KOPT-K1 (cell line): ENCODE measurements at regions not wholly inside any gene's neighbourhood (a gene's known extent, or its start where the extent isn't known, plus 50 kb on each side); places are given as distances from the start of the nearest gene placed in this dataset.
"Not testable (repeated sequence)": the region's sequence is repeated elsewhere in the genome, so short reads cannot be mapped to it uniquely, and the experiment has no call there.

ENCODE experiments used
- H3K27ac ChIP-seq: fragments of 200-600 bp; sonication (generic); 2 replicates; pipeline ENCODE4 v1.5.1; 2016; ENCODE audit warnings: antibody characterized with exemption, mild to moderate bottlenecking, low read depth, low read length; ENCODE audit not compliant: poor library complexity, severe bottlenecking
- H3K36me3 ChIP-seq: fragments of 200-600 bp; sonication (generic); 2 replicates; pipeline ENCODE4 v1.5.1; 2017; ENCODE audit warnings: antibody characterized with exemption, mild to moderate bottlenecking, low read length, moderate library complexity; ENCODE audit not compliant: insufficient read depth
- H3K9me3 ChIP-seq: fragments of 200-600 bp; sonication (generic); 2 replicates; pipeline ENCODE4 v1.5.1; 2017; ENCODE audit warnings: antibody characterized with exemption, low read length, mild to moderate bottlenecking; ENCODE audit not compliant: insufficient read depth, poor library complexity, severe bottlenecking

GRCh38 chr12:28994179-28994715, 154.8 kb upstream of the FAR2 start:
- Histone ChIP-seq H3K36me3 (no peaks in the 10 kb centered on the region), H3K27ac (no peak overlapping the region), H3K9me3 (no peaks in the 10 kb centered on the region)

GRCh38 chr12:28996688-28997087, 152.4 kb upstream of the FAR2 start:
- Histone ChIP-seq H3K36me3 (no peaks in the 10 kb centered on the region), H3K9me3 (no peaks in the 10 kb centered on the region), H3K27ac (no peak overlapping the region)

- Histone ChIP-seq H3K36me3 (no peaks in the 10 kb centered on the region), H3K27ac (no peak overlapping the region), H3K9me3 (no peaks in the 10 kb centered on the region)
Measured at GRCh38 chr12:28998662-28999120, 150.4 kb upstream of the FAR2 start.

GRCh38 chr12:29004066-29004935, 144.8 kb upstream of the FAR2 start:
- Histone ChIP-seq H3K36me3 (no peaks in the 10 kb centered on the region), H3K9me3 (no peaks in the 10 kb centered on the region), H3K27ac (no peak overlapping the region)

GRCh38 chr12:29004936-29005304, 144.2 kb upstream of the FAR2 start:
- H3K9me3 ChIP-seq: no peaks in the 10 kb centered on the region
- H3K36me3 ChIP-seq: no peaks in the 10 kb centered on the region
- H3K27ac ChIP-seq: no peak overlapping the region

GRCh38 chr12:29008786-29009185, 140.3 kb upstream of the FAR2 start:
- no peaks in the 10 kb centered on the region for H3K9me3 ChIP-seq
- no peaks in the 10 kb centered on the region for H3K36me3 ChIP-seq
- H3K27ac ChIP-seq: no peak overlapping the region

- Histone ChIP-seq H3K9me3 (no peaks in the 10 kb centered on the region), H3K36me3 (no peaks in the 10 kb centered on the region), H3K27ac (no peak overlapping the region)
Measured at GRCh38 chr12:29012673-29013072, 136.4 kb upstream of the FAR2 start.

GRCh38 chr12:29017532-29017931, 131.5 kb upstream of the FAR2 start:
- H3K36me3 ChIP-seq, H3K27ac ChIP-seq, H3K9me3 ChIP-seq: not testable (repeated sequence)

- H3K36me3 ChIP-seq: no peaks in the 10 kb centered on the region
- H3K9me3 ChIP-seq: no peaks in the 10 kb centered on the region
- no peak overlapping the region for H3K27ac ChIP-seq
Measured at GRCh38 chr12:29023436-29024076, 125.5 kb upstream of the FAR2 start.

GRCh38 chr12:29024117-29024516, 125.0 kb upstream of the FAR2 start:
- Histone ChIP-seq H3K27ac (no peak overlapping the region), H3K9me3 (no peaks in the 10 kb centered on the region), H3K36me3 (no peaks in the 10 kb centered on the region)

GRCh38 chr12:29025937-29026336, 123.1 kb upstream of the FAR2 start:
- Histone ChIP-seq H3K9me3 (no peaks in the 10 kb centered on the region), H3K27ac (peak overlapping the region; percentile 4), H3K36me3 (no peaks in the 10 kb centered on the region)

- H3K36me3 ChIP-seq: no peaks in the 10 kb centered on the region
- no peaks in the 10 kb centered on the region for H3K9me3 ChIP-seq
- H3K27ac ChIP-seq: peak overlapping the region; percentile 4
Measured at GRCh38 chr12:29026419-29026818, 122.7 kb upstream of the FAR2 start.

- H3K9me3 ChIP-seq, H3K27ac ChIP-seq, H3K36me3 ChIP-seq: not testable (repeated sequence)
Measured at GRCh38 chr12:29029484-29029883, 119.6 kb upstream of the FAR2 start.

GRCh38 chr12:29030006-29030405, 119.1 kb upstream of the FAR2 start:
- H3K9me3 ChIP-seq: no peaks in the 10 kb centered on the region
- no peaks in the 10 kb centered on the region for H3K36me3 ChIP-seq
- H3K27ac ChIP-seq: no peak overlapping the region

GRCh38 chr12:29032446-29032845, 116.6 kb upstream of the FAR2 start:
- no peak overlapping the region for H3K27ac ChIP-seq
- H3K36me3 ChIP-seq: no peaks in the 10 kb centered on the region

More at GRCh38 chr12:29032446-29032845, 116.6 kb upstream of the FAR2 start:
- no peaks in the 10 kb centered on the region for H3K9me3 ChIP-seq
